ENCODE measurements at regions not wholly inside any gene's neighbourhood (a gene's known extent, or its start where the extent isn't known, plus 50 kb on each side); places are given as distances from the start of the nearest gene placed in this dataset.

GRCh38 chr17:73989671-73990070 lies 213.8 kb upstream of the RPL38 start:
- TF ChIP-seq, protein P1, sequence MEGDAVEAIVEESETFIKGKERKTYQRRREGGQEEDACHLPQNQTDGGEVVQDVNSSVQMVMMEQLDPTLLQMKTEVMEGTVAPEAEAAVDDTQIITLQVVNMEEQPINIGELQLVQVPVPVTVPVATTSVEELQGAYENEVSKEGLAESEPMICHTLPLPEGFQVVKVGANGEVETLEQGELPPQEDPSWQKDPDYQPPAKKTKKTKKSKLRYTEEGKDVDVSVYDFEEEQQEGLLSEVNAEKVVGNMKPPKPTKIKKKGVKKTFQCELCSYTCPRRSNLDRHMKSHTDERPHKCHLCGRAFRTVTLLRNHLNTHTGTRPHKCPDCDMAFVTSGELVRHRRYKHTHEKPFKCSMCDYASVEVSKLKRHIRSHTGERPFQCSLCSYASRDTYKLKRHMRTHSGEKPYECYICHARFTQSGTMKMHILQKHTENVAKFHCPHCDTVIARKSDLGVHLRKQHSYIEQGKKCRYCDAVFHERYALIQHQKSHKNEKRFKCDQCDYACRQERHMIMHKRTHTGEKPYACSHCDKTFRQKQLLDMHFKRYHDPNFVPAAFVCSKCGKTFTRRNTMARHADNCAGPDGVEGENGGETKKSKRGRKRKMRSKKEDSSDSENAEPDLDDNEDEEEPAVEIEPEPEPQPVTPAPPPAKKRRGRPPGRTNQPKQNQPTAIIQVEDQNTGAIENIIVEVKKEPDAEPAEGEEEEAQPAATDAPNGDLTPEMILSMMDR (IDR thresholded peaks at IDR 0.05; ENCODE audit: low read depth, low read length) = no peak

DNA sequence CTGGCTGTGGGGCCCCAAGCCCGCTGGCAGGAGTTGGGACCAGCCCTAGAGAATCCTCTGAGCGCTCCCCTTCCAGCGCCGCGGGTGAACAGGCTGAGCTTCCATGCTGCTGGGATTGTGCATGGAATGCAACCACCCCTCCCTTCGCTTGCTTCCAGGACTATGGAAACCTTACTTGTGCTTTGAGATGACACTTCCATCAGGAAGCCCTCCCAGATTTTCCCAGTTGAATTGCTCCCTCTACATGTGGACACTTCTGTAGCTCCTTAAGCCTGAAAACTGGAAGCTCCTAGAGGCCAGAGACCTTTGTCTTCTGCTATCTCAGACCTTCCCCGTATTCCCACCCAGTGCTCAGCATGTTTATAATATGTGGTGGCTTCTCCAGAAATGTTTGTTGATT lies 213.2 kb upstream of the RPL38 start:
- no peak for DNase-seq (ENCODE audit: extremely low read depth, low read depth)
- TF ChIP-seq, protein P1 (IDR thresholded peaks at IDR 0.05; ENCODE audit: low read depth, low read length) = no peak

More at GRCh38 chr17:73989671-73990070, 213.8 kb upstream of the RPL38 start:
- no peak for DNase-seq (ENCODE audit: extremely low read depth, low read depth)

DNA sequence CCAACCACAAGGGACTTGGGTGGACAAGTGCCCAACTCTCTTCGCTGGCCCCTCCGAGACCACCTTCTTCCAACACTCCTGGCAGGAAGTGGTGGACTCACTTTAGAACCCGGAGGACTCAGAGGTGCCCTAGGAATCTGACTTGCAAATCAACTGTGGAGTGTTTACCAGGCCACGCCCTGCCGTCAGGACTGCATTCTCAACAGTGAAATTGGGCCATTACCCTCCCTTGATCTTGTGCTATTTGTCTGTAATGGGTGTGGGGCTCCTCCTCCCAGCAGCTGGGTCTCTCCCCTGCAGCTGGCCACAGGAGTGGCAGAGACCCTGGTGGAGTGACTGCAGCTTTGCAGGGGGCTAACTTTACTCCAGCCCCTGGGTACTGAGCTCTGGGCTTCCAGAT lies 212.2 kb upstream of the RPL38 start:
- no peak for DNase-seq (ENCODE audit: extremely low read depth, low read depth)
- TF ChIP-seq, protein P1 (IDR thresholded peaks at IDR 0.05; ENCODE audit: low read depth, low read length) = no peak

DNA sequence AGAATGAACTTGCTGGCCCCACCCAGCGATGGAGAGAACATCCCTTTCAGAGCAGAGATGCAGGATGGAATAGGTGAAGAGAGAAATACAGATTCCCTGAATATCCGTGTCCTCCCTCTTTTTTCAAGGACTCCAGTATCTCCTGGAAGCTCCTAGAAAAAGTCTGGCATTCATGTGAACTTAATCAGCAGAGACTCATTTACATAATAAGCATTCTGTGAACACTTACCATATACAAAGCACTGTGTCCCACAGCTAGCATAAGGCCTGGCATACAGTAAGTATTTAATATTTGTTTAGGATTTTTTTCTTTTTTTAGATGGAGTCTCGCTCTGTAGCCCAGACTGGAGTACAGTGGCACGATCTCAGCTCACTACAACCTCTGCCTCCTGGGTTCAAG lies 208.5 kb upstream of the RPL38 start:
- TF ChIP-seq, protein P1 (IDR thresholded peaks at IDR 0.05; ENCODE audit: low read depth, low read length) = no peak
- DNase-seq (ENCODE audit: extremely low read depth, low read depth) = no peak

DNA sequence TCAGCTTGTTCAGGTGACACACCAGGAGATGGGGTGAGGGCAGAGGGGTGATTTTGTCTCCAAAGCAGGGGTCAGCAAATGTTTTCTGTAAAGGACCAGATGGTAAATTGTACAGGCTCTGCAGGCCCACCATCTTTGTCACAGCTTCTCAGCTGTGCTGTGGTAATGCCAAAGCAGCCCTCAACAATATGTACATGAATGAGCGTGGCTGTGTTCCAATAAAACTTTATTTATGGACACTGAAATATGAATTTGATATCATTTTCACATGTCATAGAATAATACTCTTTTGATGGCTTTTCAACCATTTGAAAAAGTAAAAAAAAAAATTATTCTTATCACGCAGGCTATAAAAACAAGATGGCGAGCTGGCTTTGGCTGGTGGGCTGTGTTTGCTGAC lies 206.4 kb upstream of the RPL38 start:
- TF ChIP-seq, protein P1 (IDR thresholded peaks at IDR 0.05; ENCODE audit: low read depth, low read length) = no peak
- DNase-seq (ENCODE audit: extremely low read depth, low read depth) = no peak

GRCh38 chr17:73998249-73998648 lies 205.2 kb upstream of the RPL38 start:
- TF ChIP-seq, protein P1 (IDR thresholded peaks at IDR 0.05; ENCODE audit: low read depth, low read length) = no peak
- DNase-seq (ENCODE audit: extremely low read depth, low read depth) = no peak

- DNase-seq (ENCODE audit: extremely low read depth, low read depth) = no peak
- TF ChIP-seq, protein P1 (IDR thresholded peaks at IDR 0.05; ENCODE audit: low read depth, low read length) = peak; percentile 23
Observed at GRCh38 chr17:73998653-73999645, 204.5 kb upstream of the RPL38 start.
